Ishikawa (cell line): ENCODE measurements at regions not wholly inside any gene's neighbourhood (a gene's known extent, or its start where the extent isn't known, plus 50 kb on each side); places are given as distances from the start of the nearest gene placed in this dataset.

Source experiments
- CEBPB ChIP-seq: IDR thresholded peaks from 2 replicates; pipeline ENCODE4 v1.6.1; 2012
- CREB1 ChIP-seq: IDR thresholded peaks from 2 replicates; pipeline ENCODE4 v1.6.1; 2012; ENCODE audit warnings: low read depth
- EGR1 ChIP-seq: IDR thresholded peaks from 2 replicates; pipeline ENCODE4 v1.6.1; 2012
- EP300 ChIP-seq: IDR thresholded peaks from 2 replicates; pipeline ENCODE4 v1.6.1; 2012; ENCODE audit warnings: borderline replicate concordance
- FOXM1 ChIP-seq: IDR thresholded peaks from 2 replicates; pipeline ENCODE4 v1.6.1; 2012; ENCODE audit warnings: low read depth, borderline replicate concordance
- MAX ChIP-seq: IDR thresholded peaks from 2 replicates; pipeline ENCODE4 v1.6.1; 2012
- NFIC ChIP-seq: IDR thresholded peaks from 2 replicates; pipeline ENCODE4 v1.6.1; 2012
- RAD21 ChIP-seq: IDR thresholded peaks from 2 replicates; pipeline ENCODE4 v1.6.1; 2012; ENCODE audit warnings: low read depth
- REST ChIP-seq: IDR thresholded peaks from 2 replicates; pipeline ENCODE4 v1.6.1; 2012; ENCODE audit warnings: low read depth, mild to moderate bottlenecking
- TAF1 ChIP-seq: IDR thresholded peaks from 2 replicates; pipeline ENCODE4 v1.6.1; 2012; ENCODE audit warnings: low read depth, mild to moderate bottlenecking
- TCF12 ChIP-seq: IDR thresholded peaks from 2 replicates; pipeline ENCODE4 v1.6.1; 2012; ENCODE audit warnings: low read depth
- TEAD4 ChIP-seq: IDR thresholded peaks from 2 replicates; pipeline ENCODE4 v1.6.1; 2012
- YY1 ChIP-seq: IDR thresholded peaks from 2 replicates; pipeline ENCODE4 v1.6.1; 2012; ENCODE audit warnings: low read depth
- ZBTB7A ChIP-seq: IDR thresholded peaks from 2 replicates; pipeline ENCODE4 v1.6.1; 2012; ENCODE audit warnings: low read depth
- TF ChIP-seq, protein P1 (sequence below): IDR thresholded peaks from 2 replicates; pipeline ENCODE4 v1.6.1; 2012

DNA sequence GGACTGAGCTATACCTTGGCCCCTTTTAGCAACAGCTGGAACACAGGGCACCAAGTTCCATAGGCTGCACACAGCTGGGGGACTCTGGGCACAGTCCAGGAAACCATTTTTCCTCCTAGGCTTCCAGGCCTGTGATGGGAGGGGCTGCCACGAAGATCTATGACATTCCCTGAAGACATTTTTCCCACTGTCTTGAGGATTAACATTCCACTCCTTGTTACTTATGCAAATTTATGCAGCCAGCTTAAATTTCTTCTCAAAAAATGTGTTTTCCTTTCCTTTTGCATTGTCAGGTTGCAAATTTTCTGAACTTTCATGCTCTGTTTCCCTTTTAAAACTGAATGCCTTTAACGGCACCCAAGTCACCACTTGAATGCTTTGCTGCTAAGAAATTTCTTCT, 580.1 kb upstream of the FTMT start:
- TF ChIP-seq ZBTB7A: no peak
- TF ChIP-seq, protein P1, sequence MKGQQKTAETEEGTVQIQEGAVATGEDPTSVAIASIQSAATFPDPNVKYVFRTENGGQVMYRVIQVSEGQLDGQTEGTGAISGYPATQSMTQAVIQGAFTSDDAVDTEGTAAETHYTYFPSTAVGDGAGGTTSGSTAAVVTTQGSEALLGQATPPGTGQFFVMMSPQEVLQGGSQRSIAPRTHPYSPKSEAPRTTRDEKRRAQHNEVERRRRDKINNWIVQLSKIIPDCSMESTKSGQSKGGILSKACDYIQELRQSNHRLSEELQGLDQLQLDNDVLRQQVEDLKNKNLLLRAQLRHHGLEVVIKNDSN: no peak
- no peak for TF ChIP-seq YY1
- TF ChIP-seq MAX: no peak

DNA sequence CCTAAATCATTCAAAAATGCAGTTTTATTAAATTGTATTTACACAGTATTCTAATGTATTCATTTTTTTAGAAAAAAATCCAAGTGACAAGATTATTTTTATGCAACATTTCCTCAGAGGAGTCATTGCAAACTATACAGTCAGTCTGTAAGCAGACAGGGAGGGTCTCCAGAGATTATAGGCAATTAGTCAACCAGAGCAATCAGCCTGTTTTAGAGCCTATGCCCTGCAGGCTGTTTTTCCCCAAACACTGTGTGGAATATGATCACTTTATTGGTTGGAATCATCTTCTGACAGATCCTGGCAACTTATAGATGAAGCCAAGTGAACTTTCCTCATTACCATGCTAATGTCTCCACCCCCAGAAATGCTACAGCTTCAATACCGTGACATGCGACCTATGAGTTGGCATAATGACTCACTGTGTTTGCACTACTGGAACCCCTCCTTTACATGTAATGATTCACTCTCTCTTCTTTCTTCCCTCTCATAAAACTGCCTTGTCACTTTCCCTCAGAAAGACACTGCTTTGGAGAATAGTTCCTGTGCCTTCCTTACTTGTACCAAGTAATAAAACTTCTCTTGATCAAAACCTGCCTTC, 577.7 kb upstream of the FTMT start:
- TF ChIP-seq EGR1 (no peak), FOXM1 (no peak), TEAD4 (no peak), CREB1 (no peak), CEBPB (no peak), REST (no peak), YY1 (no peak), TAF1 (no peak), MAX (no peak), TCF12 (no peak), EP300 (no peak), NFIC (no peak), ZBTB7A (no peak)
- TF ChIP-seq, protein P1: no peak

DNA sequence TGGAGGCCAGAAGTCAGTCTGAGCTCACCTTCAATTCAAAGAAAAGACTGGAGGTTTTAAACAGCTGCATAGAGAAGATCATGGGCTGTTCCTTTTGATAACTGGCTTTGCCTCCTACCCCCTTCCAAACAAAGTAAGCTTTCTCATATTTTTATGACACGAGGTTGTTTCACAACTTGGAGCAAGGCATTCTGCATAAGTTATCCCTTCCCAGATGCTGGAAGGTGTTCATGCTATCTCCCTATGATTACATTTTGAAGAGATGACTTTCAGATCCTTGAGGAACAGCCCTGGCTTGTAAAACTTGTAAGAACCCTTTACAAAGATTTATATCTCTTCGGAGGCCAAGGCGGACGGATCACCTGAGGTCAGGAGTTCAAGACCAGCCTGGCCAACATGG, 571.9 kb upstream of the FTMT start:
- TF ChIP-seq RAD21 (no peak), MAX (no peak), CREB1 (no peak), ZBTB7A (no peak), EP300 (no peak), CEBPB (no peak), TCF12 (no peak), TAF1 (no peak), TEAD4 (no peak), NFIC (no peak)
- TF ChIP-seq, protein P1: no peak

DNA sequence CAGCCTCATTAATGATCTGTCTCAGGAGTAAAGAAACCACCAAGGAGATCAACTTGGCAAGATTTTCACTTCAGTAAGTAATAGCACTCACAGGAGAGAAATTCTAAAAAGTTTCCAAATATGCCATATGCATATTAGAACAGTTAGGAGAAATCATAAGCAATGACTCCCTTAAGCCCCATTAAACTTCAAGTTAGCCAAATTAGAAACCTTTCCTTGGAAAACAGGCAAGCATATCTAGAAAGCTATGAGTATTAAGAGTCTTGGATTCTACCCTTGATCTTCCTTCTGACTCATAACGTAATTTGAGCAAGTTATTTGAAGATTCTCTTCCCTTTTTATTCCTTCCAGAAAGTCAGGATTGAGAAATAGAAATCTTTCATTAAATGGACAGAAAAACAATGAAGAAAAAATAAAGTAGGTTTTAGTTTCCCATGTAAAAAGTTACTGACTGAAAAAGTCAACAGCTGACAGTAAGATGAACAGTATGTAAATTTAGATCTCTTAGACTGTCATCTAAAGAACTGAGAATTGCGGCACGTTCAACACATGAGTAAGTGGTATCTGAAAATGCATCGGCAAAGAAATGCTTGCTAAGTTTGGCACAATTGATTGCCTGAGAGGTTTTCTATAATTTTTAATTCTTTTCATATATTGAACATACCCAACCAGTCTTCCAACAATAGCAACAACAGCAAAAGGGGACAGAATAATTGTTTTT, 565.7 kb upstream of the FTMT start:
- no peak for TF ChIP-seq EGR1
- TF ChIP-seq TAF1: no peak
- no peak for TF ChIP-seq REST
- no peak for TF ChIP-seq CREB1
- TF ChIP-seq EP300: no peak
- TF ChIP-seq, protein P1: no peak
- TF ChIP-seq MAX: no peak
- TF ChIP-seq RAD21: no peak
- no peak for TF ChIP-seq NFIC
- no peak for TF ChIP-seq YY1
- TF ChIP-seq FOXM1: no peak
- no peak for TF ChIP-seq TEAD4
- TF ChIP-seq CEBPB: no peak
- no peak for TF ChIP-seq ZBTB7A
- TF ChIP-seq TCF12: no peak
